ENCODE measurements at regions not wholly inside any gene's neighbourhood (a gene's known extent, or its start where the extent isn't known, plus 50 kb on each side); places are given as distances from the start of the nearest gene placed in this dataset.

DNA sequence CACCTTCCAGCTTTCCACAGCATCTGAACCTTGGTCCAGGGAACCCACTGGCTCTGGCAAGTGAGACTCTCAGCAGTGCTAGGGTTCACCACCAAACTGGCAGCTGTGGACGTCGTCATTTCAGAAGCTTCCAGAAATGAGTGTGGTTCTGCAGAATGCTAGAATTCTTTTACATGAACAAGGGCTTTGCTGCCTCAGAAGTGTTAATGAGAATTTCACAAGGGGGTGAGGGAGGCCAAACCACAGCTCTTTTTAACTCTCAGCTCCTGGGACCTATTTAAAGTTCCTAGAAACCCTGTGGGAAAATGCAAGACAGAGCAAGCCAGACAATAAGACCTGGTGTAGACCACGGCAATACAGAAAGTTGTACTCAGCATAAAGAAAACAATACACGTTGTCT, 129.3 kb upstream of the BET1 start:
- no peak for TF ChIP-seq CTCF (IDR thresholded peaks at IDR 0.05)
- H3K36me3 ChIP-seq = no peaks in the 10 kb centered on the region
- no peaks in the 10 kb centered on the region for H3K4me1 ChIP-seq (ENCODE audit: control insufficient read depth in 1 of 2, insufficient read depth in 1 of 2, low read depth in 1 of 2, low read length in 1 of 2)
- no peaks in the 10 kb centered on the region for H3K27me3 ChIP-seq
- H3K27ac ChIP-seq = no peak overlapping the region
- H3K9me3 ChIP-seq = no peaks in the 10 kb centered on the region
- no peak overlapping the region for H3K4me3 ChIP-seq (ENCODE audit: low read depth in 1 of 2, low read length in 1 of 2)

DNA sequence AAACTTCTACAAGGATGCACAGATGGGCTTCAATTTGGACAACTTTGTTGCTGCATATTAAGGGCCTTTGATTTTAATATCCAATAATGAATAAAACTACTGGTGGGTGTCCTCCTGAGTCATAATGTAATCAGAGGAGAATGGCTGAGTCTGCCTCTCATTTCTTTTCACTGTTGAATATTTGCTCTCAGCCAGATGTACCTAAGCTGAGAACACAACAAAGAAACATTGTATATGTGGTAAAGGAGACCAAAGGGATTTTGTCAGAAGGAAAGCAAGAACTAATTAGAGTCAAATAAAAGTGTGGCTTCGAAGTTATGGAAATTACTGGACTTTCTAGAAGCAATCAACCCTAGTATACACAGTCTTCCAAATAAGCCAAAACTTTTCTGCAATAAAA, 131.0 kb upstream of the BET1 start:
- H3K4me1 ChIP-seq (ENCODE audit: control insufficient read depth in 1 of 2, insufficient read depth in 1 of 2, low read depth in 1 of 2, low read length in 1 of 2) = no peaks in the 10 kb centered on the region
- no peaks in the 10 kb centered on the region for H3K36me3 ChIP-seq
- no peaks in the 10 kb centered on the region for H3K9me3 ChIP-seq
- TF ChIP-seq CTCF (IDR thresholded peaks at IDR 0.05) = no peak
- H3K27ac ChIP-seq = no peak overlapping the region
- H3K4me3 ChIP-seq (ENCODE audit: low read depth in 1 of 2, low read length in 1 of 2) = no peak overlapping the region
- no peaks in the 10 kb centered on the region for H3K27me3 ChIP-seq

DNA sequence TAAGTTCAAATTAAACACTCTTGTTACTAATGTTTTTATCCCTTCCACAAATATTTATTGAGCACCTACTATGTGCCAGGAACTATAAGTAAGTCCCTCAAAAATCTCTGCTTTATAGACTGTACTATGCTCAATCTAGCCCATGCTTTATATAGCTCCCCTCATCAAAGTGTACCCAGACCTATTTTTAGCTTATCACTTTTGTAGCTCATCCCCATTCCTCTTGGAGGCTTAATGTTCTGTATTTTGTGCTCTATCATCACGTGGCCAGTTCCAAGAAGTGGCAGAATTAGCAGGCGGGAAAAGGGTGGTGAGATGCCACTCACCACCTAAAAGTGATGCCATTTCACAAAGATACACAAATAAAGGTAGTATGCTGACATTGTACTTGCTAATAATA, 138.1 kb upstream of the BET1 start:
- Histone ChIP-seq H3K4me3 (ENCODE audit: low read depth in 1 of 2, low read length in 1 of 2) (no peak overlapping the region), H3K36me3 (no peaks in the 10 kb centered on the region), H3K4me1 (ENCODE audit: control insufficient read depth in 1 of 2, insufficient read depth in 1 of 2, low read depth in 1 of 2, low read length in 1 of 2) (no peaks in the 10 kb centered on the region), H3K9me3 (no peaks in the 10 kb centered on the region), H3K27ac (no peak overlapping the region), H3K27me3 (no peaks in the 10 kb centered on the region)
- no peak for TF ChIP-seq CTCF (IDR thresholded peaks at IDR 0.05)

DNA sequence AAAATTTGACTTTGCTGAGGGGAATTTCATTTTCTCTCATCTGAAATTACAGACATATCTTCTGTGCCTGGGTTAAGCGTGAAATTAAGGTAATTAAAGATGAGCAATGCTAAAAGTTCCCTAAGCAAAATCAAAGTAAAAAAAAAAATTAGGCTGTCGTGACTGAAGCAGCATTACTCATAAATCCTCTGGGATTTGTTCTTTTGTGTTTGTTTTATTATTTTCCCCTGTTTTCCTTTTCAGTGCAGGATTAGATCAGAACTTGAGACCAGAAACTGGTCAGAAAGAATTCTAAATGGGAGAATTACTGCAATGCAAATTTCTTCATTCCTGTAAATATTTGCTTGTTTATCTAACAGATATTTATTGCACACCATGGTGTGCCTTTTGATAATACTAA, 141.4 kb upstream of the BET1 start:
- Histone ChIP-seq H3K36me3 (no peaks in the 10 kb centered on the region), H3K4me3 (ENCODE audit: low read depth in 1 of 2, low read length in 1 of 2) (no peak overlapping the region), H3K27ac (no peak overlapping the region), H3K9me3 (no peaks in the 10 kb centered on the region), H3K27me3 (no peaks in the 10 kb centered on the region), H3K4me1 (ENCODE audit: control insufficient read depth in 1 of 2, insufficient read depth in 1 of 2, low read depth in 1 of 2, low read length in 1 of 2) (no peaks in the 10 kb centered on the region)
- no peak for TF ChIP-seq CTCF (IDR thresholded peaks at IDR 0.05)

DNA sequence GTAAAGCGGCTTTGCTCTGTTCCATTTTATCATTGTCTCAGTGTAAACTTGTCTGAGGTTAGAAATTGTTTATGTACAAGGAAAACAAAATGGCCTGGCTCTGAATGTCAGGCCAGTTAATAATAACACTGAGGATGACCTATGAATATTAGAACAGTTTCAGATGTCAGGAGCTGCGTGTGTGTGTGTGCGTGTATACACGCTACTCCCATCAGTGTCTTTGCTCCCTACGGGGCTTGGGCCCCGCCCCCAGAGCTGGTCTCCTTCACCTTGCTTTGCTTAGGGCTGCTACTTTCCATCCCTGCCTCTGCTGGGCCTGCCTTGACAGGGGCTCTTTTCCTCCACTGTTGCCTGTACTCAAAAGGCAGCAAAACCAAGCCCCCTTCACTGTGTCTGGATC, 142.3 kb upstream of the BET1 start:
- no peaks in the 10 kb centered on the region for H3K36me3 ChIP-seq
- H3K9me3 ChIP-seq = no peaks in the 10 kb centered on the region
- no peaks in the 10 kb centered on the region for H3K27me3 ChIP-seq
- no peak overlapping the region for H3K4me3 ChIP-seq (ENCODE audit: low read depth in 1 of 2, low read length in 1 of 2)
- no peaks in the 10 kb centered on the region for H3K4me1 ChIP-seq (ENCODE audit: control insufficient read depth in 1 of 2, insufficient read depth in 1 of 2, low read depth in 1 of 2, low read length in 1 of 2)
- TF ChIP-seq CTCF (IDR thresholded peaks at IDR 0.05) = no peak
- no peak overlapping the region for H3K27ac ChIP-seq

All from neutrophil (primary cell).